Stimulated activated CD4-positive, alpha-beta T cell treated with anti-CD3 and anti-CD28 coated beads, Interleukin-1b, Interleukin-23, amount 100 ng/mL, for 48 hours (primary cell): ENCODE measurements at regions not wholly inside any gene's neighbourhood (a gene's known extent, or its start where the extent isn't known, plus 50 kb on each side); places are given as distances from the start of the nearest gene placed in this dataset.
"Not testable (repeated sequence)": the region's sequence is repeated elsewhere in the genome, so short reads cannot be mapped to it uniquely, and the experiment has no call there.

Experiments used
- DNase-seq: peaks from one replicate; pipeline ENCODE4 v3.0.0-alpha.2; 2020

DNA sequence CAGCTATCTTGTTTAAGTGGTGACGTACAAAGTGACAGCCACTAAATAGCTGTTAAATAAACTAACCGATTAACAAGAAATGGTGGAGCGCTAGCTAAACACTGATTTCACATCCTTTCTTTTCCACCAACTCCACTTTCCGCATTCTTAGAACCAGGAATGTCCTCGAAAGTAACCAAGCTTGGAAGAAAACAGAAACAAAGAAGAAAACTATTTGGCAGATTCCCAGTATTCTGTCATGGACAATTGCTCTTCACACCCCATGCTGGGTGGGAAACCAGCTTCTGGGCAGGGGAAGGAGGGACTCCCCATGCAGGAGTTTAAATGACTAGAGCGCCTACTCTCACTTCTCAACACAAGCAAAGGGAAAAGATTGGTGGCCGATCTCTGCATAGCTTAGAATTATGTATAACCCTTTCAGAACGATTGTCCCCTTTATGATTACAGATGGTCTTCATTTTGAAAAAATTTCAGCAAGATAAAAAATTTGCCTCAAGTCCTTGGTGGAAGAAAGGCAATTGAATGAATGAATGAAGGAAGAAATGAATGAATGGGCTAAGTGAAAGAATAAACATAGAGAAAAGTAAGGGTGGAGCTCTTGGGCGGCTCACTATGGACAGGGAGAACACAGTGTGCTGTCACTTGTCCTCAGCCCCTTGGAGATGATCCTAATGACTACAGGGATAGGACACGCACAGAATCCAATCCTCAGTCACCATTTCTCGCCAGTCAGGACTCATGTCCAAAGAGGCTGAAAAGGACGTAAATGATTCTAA is 148.7 kb upstream of the NEDD9 start:
- DNase-seq, result no peak

DNA sequence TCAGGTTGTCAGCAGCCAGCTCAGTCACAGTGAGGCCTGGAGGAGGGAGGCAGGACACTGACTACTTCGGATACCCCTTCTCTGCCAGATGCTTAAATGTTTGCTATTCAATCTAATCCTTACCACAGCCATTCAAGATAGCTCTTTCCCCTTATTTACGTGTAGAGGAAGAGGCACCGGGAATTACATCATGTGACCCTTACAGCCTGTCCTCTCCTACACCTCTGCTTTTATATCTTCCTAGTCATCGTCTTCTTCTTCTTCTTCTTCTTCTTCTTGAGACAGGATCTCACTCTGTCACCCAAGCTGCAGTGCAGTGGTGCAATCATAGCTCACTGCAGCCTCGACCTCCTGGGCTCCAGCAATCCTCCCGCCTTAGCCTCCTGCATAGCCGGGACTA is 148.1 kb upstream of the NEDD9 start:
- DNase-seq, result no peak

DNA sequence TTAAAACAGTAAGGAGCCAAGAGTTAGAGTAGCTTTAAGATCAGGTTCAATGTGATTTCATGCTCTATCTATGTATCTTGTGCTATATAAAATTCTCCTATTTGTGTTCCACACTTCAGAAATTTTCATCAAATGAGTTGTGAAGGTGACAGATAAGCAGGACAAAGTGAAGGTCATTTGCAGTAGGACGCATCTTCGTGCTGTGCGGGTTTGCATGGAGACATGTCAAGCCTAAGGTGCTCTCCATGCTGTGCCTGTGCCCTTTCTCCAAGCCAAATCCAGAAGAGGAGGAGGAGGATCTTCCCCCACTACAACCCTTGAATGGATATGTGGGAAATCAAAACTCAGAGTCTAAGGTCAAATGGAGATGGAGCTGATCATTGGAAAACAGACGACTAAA is 147.3 kb upstream of the NEDD9 start:
- no peak for DNase-seq

DNA sequence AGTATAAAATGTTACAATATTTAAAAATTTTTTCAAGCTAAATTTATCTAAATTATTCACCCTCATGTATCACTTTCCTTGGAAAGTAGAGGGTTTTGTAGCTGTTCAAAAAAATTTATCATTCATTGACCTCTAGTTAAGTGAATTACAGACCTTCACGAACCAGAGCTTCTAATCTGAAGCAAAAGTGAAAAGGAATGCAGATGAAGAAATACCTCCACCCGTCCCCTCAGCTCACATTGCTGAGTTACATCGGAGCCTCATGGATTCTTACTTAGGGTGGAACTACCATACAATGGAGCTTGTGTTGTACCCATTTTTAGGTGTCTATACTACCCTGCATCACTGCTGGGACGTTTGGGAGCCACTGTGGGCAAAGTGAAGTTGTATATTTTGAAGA is 146.2 kb upstream of the NEDD9 start:
- no peak for DNase-seq

DNA sequence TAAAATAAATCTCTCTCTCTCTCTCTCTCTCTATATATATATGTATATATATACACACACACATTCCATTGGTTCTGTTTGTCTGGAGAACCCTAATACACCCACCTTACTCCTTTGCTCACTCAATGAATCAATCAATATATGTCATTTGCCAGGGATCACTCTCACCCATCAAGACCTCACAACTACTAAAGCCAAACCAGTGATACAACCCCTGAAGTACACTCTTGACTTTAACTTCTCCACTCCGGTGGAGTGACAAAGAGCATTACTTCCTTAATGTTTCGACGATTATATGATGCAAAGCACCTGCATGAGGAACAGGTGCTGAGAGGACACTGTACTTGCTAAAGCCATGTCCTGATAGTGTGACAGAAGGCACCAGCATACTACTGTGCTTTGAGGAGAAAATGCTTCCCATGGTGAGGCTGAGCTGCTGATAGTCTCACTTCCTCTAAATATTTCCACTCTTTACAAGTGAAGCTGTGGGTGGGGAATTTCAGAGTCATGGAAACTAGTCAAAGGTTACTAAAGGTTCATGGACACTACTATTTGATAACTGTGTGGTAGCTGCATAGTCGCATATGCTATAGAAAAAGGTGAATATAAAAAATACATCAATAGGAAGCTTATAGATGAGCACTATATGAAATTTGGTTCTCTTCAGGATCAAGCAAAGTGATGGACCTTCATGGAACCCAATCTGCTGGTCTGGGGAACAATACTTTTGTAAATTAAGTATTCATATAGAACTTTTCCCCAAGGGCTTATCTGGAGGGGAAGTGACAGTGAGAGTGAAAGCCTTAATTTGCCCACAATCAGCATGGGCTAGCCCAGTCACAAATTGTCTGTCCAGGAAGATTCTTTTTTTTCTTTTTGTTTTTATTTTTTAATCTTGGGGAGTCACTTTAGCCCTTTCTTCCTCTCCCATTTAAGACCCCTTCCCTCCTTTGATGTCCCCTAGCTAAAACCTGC is 141.9 kb upstream of the NEDD9 start:
- DNase-seq, result no peak

DNA sequence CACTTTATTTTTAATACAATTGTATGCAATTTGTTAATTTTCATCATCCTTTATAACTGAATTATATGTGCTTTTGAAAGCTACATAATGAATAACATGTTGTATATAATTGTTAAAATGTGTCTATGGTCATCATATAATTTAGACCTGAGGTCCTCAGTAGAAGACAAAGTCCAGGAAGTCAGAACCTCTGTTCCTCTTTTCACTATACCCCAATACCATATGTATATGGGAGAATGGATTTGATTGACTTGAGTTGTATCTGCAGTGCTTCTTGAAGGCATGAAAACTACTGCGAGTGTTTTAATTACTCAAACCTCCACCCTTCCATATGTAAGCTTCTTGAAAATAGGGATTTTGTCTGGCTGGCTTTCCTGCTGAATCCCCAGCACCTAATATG is 140.7 kb upstream of the NEDD9 start:
- DNase-seq, result no peak

DNA sequence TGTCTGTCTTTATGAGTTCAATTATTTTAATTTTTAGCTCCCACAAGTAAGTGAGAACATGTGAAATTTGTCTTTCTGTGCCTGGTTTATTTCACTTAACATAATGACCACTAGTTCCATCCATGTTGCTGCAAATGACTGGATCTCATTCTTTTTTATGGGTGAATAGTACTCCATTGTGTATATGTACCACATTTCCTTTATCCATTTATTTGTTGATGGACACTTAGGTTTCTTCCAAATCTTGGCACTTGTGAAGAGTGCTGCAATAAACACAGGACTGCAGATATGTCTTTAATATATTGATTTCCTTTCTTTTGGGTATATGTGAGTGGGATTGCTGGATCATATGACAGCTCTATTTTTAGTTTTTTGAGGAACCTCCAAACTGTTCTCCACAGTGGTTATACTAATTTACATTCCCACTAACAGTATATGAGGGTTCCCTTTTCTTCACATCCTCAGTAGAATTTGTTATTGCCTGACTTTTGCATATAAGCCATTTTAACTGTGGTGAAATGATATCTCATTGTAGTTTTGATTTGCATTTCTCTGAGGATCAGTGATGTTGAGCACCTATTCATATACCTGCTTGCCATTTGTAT is 139.8 kb upstream of the NEDD9 start:
- DNase-seq, result not testable (repeated sequence)

DNA sequence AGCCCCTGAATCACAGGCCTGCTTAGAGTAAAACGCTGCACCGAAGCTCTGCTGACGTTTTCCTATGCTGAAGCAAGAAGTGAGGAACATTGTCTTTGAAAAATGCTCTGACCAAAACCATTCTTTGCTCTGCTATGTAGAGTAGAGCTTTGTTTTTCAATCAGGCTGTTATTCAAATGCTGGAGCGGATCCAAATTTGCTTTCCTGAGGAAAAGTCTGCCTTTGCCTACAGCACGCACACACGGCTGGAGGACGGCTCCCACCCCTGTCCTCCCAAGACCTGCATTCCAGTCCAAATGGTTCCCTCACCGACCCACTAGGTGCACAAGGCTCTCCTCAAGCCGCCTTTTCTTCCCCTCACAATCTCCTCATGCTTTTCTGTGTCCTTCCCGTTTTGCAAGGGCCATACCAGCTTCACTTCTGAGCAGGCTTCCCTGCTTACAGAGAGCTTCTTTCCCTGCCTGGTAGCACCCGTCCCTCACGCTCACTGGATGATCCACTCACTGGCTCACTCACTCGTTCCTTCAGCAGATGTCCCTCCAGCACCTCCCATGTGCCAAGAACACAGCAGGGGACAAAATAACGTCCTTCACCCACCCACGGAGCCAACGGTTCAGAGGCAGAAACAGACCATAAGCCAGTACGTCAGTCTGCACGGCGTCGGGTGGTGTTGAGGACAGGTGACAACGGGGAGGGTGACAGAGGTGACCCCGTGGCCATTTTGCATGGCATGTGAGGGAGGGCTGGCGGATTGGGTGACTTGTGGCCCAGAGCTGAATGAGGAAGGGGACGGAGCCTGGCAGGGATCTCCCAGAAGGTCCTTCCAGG is 137.9 kb upstream of the NEDD9 start:
- no peak for DNase-seq

DNA sequence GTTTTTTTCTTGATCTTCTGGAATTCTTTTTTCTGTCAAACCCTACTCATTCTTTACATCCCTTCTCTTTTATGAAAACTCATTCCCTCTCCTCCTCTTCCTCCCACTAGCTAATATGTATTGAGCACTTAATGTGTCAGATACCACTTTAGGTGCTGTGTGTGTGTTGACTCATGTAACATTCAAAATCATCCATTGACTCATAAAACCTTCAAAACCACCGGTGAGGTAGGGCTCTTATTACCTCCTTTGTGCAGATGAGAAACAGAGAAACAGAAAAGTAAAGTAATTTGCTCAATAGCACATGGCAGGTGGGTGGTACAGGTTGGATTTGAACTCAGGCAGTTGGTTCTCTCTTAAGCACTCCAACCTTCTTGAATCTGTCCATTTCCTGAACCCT is 136.3 kb upstream of the NEDD9 start:
- no peak for DNase-seq

DNA sequence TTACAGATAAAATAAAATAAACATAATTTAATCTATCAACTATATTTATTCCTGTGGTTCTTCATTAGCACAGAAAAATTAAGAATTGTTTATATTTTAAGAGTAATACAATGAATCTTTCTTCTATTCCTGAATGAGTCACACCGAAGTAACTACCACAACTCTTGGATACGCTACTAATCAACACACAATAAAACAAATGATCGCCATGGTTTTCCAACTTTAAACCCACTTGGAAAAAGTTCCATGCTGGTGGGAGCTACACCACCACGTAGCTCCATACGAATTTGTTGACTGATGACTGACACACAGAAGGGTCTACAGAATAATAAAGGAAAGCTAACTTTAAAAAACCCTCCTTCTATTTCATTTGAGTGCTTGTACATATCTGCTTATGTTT is 135.8 kb upstream of the NEDD9 start:
- no peak for DNase-seq

DNA sequence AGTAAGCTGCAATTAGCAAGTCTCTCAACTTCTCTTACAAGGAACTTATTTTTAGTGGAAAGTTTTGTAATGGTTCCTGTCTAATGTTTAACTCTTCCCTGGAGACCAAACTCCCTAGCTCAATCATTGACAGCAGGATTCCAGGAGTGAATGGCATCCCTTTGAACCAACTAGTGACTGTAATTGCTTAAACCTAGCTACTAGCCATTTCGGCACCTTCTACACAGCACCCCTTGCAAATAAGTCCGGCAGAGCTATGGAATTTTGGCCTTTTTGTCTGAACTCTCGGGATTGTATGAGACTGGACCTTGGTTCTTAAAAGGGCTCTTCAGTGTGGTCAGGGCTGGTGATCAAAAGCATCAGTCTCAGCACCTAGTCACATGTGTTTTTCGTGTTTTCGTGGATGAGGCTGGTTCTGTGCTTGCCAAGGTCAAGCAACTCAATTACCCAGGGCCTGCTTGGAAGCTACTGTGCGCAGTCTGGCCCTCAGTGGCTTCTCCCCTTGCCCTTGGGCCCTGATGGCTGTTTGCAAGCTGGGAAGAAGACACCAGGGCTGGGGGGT is 135.3 kb upstream of the NEDD9 start:
- DNase-seq, result no peak

DNA sequence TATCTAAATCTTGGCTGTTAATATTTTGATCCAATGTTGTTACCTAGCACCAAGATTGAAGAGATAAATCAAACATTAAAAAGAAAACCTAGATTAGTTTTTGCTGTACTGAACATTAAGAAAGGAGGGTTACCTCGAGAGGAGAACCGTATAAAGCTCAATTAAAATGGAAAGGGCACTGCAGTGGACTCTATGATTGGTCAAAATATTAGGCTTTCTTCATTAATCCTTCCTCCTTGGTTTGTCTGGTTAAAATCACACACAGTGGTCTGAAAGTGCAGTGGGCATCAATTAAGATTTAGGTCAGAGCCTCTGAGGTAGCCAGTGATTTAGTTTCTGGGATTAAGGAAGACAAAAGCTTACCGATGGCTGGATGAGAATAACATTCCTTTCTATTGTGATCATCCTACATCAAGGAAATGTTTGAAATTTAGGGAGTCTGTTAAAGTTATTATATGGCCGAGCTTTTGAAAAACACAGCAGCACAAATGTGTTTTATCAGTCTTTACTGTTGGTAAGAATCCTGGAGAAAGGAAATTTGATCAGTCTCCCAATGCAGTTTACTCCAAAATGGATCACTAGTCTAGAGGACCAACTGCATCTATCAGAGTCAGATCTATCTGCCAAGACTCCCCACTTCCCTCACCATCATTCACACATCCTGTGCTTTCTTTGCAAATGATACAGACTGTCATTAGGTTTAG is 134.6 kb upstream of the NEDD9 start:
- no peak for DNase-seq

DNA sequence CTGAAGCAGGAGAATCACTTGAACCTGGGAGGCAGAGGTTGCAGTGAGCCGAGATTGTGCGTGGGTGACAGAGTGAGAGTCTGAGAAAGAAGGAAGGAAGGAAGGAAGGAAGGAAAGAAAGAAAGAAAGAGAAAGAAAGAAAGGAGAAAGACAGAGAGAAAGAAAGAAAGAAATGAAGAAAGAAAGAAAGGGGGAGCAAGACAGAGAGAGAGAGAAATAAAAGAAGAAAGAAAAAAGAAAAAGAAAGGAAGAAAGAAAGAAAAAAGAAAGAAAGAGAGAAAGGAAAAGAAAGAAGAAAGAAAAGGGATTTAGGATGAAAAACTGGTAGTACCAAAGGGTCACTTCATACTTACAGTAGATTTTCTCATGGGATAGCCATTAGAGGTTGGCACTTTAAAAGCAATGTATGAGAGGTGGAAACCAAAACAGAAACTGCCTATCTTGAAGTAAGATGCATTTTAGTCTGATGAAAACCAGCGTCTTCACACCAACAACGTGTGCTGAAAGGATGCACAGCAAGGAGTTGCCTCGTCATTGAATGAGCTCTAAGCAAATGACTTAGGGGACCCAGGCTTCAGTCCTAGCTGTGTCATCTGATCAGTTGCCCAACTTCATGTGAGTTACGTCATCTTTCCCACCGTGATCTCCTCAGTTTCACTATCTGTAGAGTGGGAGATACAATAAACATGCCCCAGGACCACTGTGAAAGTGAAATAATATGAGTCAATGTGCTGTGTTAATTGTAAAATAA is 133.9 kb upstream of the NEDD9 start:
- DNase-seq, result peak; percentile 67

DNA sequence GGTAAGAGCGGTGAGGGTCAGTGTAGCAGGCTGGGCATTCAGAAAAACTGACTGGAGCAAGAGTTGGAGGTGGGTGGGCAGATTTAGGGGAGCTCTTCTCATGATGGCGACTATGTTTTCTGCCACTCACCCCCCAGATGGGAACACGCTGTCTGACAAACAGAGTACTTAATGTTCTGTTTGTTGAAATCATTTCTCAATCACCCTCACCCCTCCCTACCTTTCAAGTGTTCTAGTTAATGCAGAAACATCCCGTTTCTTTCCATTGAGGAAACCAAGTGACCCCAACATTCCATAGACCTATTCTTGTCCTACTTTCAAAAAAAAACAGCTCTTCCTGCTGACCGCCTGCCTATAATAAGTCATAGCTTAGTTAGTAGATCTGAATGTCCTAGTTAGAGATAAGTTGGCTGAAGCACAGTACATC is 132.5 kb upstream of the NEDD9 start:
- no peak for DNase-seq

DNA sequence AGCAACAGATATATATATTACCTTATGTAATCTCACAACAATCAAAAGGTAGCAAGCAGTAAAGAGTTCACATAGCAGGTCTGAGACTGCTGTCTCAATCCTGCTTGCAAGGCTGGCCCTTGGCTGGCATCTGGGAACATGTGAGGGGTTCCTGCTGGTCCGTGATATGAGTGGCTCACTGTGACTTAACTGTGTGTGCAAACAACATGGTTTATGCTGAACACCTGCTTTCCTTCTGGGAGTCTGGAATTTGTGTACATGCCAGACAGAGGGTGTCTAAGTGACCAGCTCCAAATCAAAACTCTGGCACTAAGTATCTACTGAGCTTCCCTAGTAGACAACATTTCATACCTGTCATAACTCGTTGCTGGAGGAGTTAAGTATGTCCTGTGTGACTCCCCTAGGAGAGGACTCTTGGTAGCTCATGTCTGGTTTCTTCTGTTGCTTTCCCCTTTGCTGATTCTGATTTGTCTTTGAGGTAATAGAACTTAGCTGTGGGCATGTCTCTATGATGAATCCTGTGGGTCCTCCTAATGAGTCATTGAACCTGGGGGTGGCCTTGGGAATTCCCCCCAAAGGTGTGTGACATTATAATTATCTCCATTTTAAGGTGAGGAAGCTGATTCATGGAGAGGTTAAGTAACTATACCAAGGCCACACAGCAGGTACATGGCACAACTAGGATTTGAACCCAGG is 131.6 kb upstream of the NEDD9 start:
- peak; percentile 69 for DNase-seq

DNA sequence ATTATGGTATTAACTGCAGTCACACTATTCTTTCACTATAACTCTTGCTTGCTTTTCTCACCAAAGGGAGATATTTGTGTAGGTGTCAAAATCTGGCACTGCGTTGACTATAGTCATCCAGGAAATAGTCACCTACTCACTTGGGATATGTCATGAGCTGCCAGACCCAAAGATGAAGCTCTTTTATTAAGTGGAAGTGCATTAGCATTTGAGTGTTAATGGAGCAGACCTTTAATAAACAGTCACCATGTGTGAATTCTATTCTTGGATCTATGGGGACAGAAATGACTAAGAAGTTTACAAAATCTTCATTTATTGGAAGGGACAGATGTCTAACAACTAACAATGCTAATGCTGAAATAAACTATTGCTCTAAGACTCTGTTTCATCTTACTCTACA is 130.1 kb upstream of the NEDD9 start:
- no peak for DNase-seq

DNA sequence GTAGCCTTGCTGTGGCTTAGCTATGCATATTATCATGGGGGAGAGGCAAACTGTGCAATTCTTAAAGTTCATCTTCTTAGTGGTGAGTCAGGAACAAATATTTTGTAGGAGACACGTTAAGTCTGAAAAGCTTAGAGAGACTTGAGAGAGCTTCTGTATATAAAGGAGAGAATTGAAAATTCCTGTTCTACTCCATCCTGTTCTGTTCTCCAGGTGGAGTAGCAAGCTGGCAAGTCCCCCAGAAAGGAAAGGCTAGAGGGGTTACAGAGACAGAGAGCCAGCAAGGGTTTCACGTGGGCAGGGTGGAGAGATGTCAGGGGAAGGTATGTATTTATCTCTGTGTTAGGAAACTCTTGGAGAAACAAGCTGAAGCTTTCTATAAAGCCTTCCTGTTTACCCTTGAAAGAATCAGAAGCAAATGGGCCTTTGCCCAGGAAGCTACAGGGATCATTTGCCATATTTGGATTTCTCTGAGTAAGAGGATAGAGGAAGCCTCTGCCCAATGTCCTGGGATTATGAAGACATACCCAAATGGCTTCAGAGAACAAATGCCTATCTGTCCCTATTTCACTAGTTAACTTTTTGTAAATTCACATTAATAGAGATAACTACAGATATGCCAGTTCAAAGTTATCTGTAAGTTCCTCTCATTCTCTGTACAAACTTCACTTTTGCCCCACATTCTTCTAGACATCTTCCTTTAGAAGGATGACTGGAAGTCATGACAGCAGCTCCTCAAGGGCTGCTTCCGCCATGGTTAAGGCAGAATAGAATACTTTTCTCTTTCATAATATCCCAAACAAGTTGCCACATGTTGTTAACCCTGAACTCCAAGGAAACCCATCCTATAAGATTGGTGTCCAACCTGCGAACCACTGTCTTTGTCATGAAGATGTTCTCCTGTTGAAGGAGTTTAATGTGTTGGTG is 126.7 kb upstream of the NEDD9 start:
- DNase-seq, result no peak

DNA sequence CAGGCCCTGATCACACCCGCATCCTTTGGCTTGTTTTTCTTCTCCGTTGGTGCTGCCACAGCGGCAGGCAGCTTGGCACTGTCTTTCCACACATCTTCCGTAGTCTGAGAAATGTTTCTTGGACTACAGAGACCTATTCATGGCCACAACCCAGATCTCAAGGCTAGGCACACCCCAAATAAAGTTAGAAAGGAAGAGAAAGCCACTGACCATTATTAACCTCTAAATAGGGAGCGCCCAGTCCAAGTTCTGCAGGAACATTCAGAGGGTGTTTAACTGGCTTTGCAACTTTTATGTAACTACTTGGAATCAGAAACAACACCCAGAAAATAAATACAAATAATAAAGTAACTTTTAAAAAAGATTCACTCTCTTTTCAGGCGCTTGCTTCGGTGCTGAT is 124.8 kb upstream of the NEDD9 start:
- no peak for DNase-seq
